Esophagus muscularis mucosa (tissue), 4 donors: ENCODE measurements at regions not wholly inside any gene's neighbourhood (a gene's known extent, or its start where the extent isn't known, plus 50 kb on each side); places are given as distances from the start of the nearest gene placed in this dataset.

ENCODE experiments used
- EP300 ChIP-seq: sonication (generic); formaldehyde crosslinking; IDR thresholded peaks from one replicate; pipeline ENCODE4 v1.6.1; 2017; ENCODE audit warnings: antibody characterized with exemption
- POLR2A ChIP-seq: fragments of 450-650 bp; IDR thresholded peaks from one replicate; pipeline ENCODE4 v1.6.1; 2017; ENCODE audit warnings: antibody characterized with exemption, moderate library complexity, mild to moderate bottlenecking, low read depth
- POLR2AphosphoS5 ChIP-seq, 2 donors: sonication (generic); formaldehyde crosslinking; IDR thresholded peaks; one replicate each; pipeline ENCODE4 v1.6.1; 2017; ENCODE audit warnings: antibody characterized with exemption in 2 of 2
- TF ChIP-seq, protein P1 (sequence below), 3 experiments: fragments of 200-600 bp in 2 of 3; fragments of 450-650 bp in 1 of 3; sonication (generic) in 2 of 3; IDR thresholded peaks; one replicate each; pipeline ENCODE4 v1.5.1; 2017 to 2019; ENCODE audit warnings: antibody characterized with exemption in 3 of 3, mild to moderate bottlenecking in 2 of 3, moderate library complexity in 1 of 3

DNA sequence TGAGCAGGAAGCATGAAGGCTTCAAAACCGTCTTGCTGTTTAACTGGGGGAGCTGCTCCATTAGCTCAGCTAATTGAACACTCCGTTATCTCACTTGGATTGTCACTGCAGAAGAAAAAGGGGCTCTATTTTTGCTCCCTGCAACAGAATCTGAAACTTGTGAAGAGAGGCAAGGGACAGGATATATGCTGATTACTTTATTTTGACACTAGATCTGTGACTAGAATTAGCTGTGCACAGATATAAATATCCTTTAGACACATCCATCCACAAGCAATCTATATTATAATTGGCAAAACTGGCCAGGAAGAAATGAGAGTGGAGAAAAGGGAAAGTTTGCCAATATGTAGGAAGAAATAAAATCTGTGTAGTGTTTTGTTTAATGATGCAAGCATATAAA lies 700.1 kb upstream of the CHAC2 start:
- TF ChIP-seq POLR2A (no peak), POLR2AphosphoS5 (IDR thresholded peaks at IDR 0.05) (no peak), EP300 (no peak)
- TF ChIP-seq, protein P1, sequence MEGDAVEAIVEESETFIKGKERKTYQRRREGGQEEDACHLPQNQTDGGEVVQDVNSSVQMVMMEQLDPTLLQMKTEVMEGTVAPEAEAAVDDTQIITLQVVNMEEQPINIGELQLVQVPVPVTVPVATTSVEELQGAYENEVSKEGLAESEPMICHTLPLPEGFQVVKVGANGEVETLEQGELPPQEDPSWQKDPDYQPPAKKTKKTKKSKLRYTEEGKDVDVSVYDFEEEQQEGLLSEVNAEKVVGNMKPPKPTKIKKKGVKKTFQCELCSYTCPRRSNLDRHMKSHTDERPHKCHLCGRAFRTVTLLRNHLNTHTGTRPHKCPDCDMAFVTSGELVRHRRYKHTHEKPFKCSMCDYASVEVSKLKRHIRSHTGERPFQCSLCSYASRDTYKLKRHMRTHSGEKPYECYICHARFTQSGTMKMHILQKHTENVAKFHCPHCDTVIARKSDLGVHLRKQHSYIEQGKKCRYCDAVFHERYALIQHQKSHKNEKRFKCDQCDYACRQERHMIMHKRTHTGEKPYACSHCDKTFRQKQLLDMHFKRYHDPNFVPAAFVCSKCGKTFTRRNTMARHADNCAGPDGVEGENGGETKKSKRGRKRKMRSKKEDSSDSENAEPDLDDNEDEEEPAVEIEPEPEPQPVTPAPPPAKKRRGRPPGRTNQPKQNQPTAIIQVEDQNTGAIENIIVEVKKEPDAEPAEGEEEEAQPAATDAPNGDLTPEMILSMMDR (IDR thresholded peaks at IDR 0.05) = no peak
